Uterus (tissue), 2 donors: ENCODE measurements at regions not wholly inside any gene's neighbourhood (a gene's known extent, or its start where the extent isn't known, plus 50 kb on each side); places are given as distances from the start of the nearest gene placed in this dataset.

Source experiments
- POLR2A ChIP-seq, 2 donors: fragments of 450-650 bp; IDR thresholded peaks; one replicate each; pipeline ENCODE4 v1.6.1; 2016; ENCODE audit warnings: antibody characterized with exemption in 2 of 2, mild to moderate bottlenecking in 1 of 2, moderate library complexity in 1 of 2
- TF ChIP-seq, protein P1 (sequence below), 4 experiments: fragments of 200-600 bp in 2 of 4; fragments of 450-650 bp in 2 of 4; sonication (generic) in 2 of 4; IDR thresholded peaks; one replicate each; pipeline ENCODE4 v1.5.1; 2016 to 2019; ENCODE audit warnings: antibody characterized with exemption in 4 of 4, mild to moderate bottlenecking in 2 of 4, moderate library complexity in 1 of 4

- no peak for TF ChIP-seq POLR2A (IDR thresholded peaks at IDR 0.05)
- TF ChIP-seq, protein P1, sequence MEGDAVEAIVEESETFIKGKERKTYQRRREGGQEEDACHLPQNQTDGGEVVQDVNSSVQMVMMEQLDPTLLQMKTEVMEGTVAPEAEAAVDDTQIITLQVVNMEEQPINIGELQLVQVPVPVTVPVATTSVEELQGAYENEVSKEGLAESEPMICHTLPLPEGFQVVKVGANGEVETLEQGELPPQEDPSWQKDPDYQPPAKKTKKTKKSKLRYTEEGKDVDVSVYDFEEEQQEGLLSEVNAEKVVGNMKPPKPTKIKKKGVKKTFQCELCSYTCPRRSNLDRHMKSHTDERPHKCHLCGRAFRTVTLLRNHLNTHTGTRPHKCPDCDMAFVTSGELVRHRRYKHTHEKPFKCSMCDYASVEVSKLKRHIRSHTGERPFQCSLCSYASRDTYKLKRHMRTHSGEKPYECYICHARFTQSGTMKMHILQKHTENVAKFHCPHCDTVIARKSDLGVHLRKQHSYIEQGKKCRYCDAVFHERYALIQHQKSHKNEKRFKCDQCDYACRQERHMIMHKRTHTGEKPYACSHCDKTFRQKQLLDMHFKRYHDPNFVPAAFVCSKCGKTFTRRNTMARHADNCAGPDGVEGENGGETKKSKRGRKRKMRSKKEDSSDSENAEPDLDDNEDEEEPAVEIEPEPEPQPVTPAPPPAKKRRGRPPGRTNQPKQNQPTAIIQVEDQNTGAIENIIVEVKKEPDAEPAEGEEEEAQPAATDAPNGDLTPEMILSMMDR (IDR thresholded peaks at IDR 0.05): no peak
Observed at GRCh38 chr5:17114715-17115599, 102.5 kb upstream of the BASP1 start.
